ENCODE measurements at regions not wholly inside any gene's neighbourhood (a gene's known extent, or its start where the extent isn't known, plus 50 kb on each side); places are given as distances from the start of the nearest gene placed in this dataset.

GRCh38 chr16:55007504-55007903, 76.8 kb downstream of the IRX5 start:
- H3K9me3 ChIP-seq (ENCODE audit: control insufficient read depth, insufficient read depth, low read depth, low read length) = no peaks in the 10 kb centered on the region
- DNase-seq (ENCODE audit: low read depth, low spot score) (no peak), ATAC-seq (no peak)
- ChIA-PET POLR2A (no interaction called here), CTCF (no interaction called here)
- no peaks in the 10 kb centered on the region for H3K4me1 ChIP-seq (ENCODE audit: control insufficient read depth, insufficient read depth, low read length)
- intact Hi-C loops (cut with micrococcal nuclease; ENCODE audit: unreplicated experiment) (no loop called here), in situ Hi-C loops (cut with HindIII; ENCODE audit: low pct_unique_long_range_greater_than_20kb, low sequenced_read_pairs) (no loop called here)
- H3K36me3 ChIP-seq (ENCODE audit: control insufficient read depth, insufficient read depth, low read length) = no peaks in the 10 kb centered on the region
- no peaks in the 10 kb centered on the region for H3K27me3 ChIP-seq (ENCODE audit: control insufficient read depth, insufficient read depth, low read length)
- BruUV-seq (replicated peaks) = no TSS peak
- TF ChIP-seq TCF7L2 (IDR thresholded peaks at IDR 0.05; ENCODE audit: low read depth, low read length) (no peak), CTCF (IDR thresholded peaks at IDR 0.05) (no peak), POLR2AphosphoS5 (IDR thresholded peaks at IDR 0.05; ENCODE audit: low read depth, low read length) (no peak), REST (IDR thresholded peaks at IDR 0.05; ENCODE audit: insufficient read depth in 1 of 2, low read depth in 2 of 2, low read length in 1 of 2) (no peak), SIN3A (IDR thresholded peaks at IDR 0.05; ENCODE audit: borderline replicate concordance, insufficient read depth, low read depth, low read length) (no peak)
- no peak overlapping the region for H3K4me3 ChIP-seq (ENCODE audit: low read depth in 2 of 2, low read length in 2 of 2)
- no peak overlapping the region for H3K27ac ChIP-seq (ENCODE audit: low read length)

GRCh38 chr16:55008836-55009510, 78.3 kb downstream of the IRX5 start:
- H3K9me3 ChIP-seq (ENCODE audit: control insufficient read depth, insufficient read depth, low read depth, low read length) = no peaks in the 10 kb centered on the region
- no TSS peak for BruUV-seq (replicated peaks)
- CTCF ChIA-PET = no interaction called here
- DNase-seq (ENCODE audit: low read depth, low spot score) = no peak
- H3K4me3 ChIP-seq (ENCODE audit: low read depth in 2 of 2, low read length in 2 of 2) = no peak overlapping the region
- H3K27ac ChIP-seq (ENCODE audit: low read length) = no peak overlapping the region
- in situ Hi-C loops (cut with HindIII; ENCODE audit: low pct_unique_long_range_greater_than_20kb, low sequenced_read_pairs) (no loop called here), intact Hi-C loops (cut with micrococcal nuclease; ENCODE audit: unreplicated experiment) (no loop called here)
- ATAC-seq = no peak
- no peaks in the 10 kb centered on the region for H3K4me1 ChIP-seq (ENCODE audit: control insufficient read depth, insufficient read depth, low read length)
- no peak for TF ChIP-seq TCF7L2 (IDR thresholded peaks at IDR 0.05; ENCODE audit: low read depth, low read length)
- POLR2A ChIA-PET = no interaction called here
- no peaks in the 10 kb centered on the region for H3K27me3 ChIP-seq (ENCODE audit: control insufficient read depth, insufficient read depth, low read length)
- H3K36me3 ChIP-seq (ENCODE audit: control insufficient read depth, insufficient read depth, low read length) = no peaks in the 10 kb centered on the region

GRCh38 chr16:55009581-55009980, 78.9 kb downstream of the IRX5 start:
- CTCF ChIA-PET = no interaction called here

More at GRCh38 chr16:55009581-55009980, 78.9 kb downstream of the IRX5 start:
- no peak for DNase-seq (ENCODE audit: low read depth, low spot score)
- intact Hi-C loops (cut with micrococcal nuclease; ENCODE audit: unreplicated experiment) = no loop called here
- H3K9me3 ChIP-seq (ENCODE audit: control insufficient read depth, insufficient read depth, low read depth, low read length) = no peaks in the 10 kb centered on the region
- POLR2A ChIA-PET = no interaction called here
- no peaks in the 10 kb centered on the region for H3K36me3 ChIP-seq (ENCODE audit: control insufficient read depth, insufficient read depth, low read length)
- no TSS peak for BruUV-seq (replicated peaks)
- TF ChIP-seq REST (IDR thresholded peaks at IDR 0.05; ENCODE audit: insufficient read depth in 1 of 2, low read depth in 2 of 2, low read length in 1 of 2) (no peak), TCF7L2 (IDR thresholded peaks at IDR 0.05; ENCODE audit: low read depth, low read length) (no peak), POLR2AphosphoS5 (IDR thresholded peaks at IDR 0.05; ENCODE audit: low read depth, low read length) (no peak)
- H3K27ac ChIP-seq (ENCODE audit: low read length) = no peak overlapping the region
- in situ Hi-C loops (cut with HindIII; ENCODE audit: low pct_unique_long_range_greater_than_20kb, low sequenced_read_pairs) = no loop called here
- no peak for ATAC-seq
- H3K27me3 ChIP-seq (ENCODE audit: control insufficient read depth, insufficient read depth, low read length) = no peaks in the 10 kb centered on the region
- no peak overlapping the region for H3K4me3 ChIP-seq (ENCODE audit: low read depth in 2 of 2, low read length in 2 of 2)
- no peaks in the 10 kb centered on the region for H3K4me1 ChIP-seq (ENCODE audit: control insufficient read depth, insufficient read depth, low read length)

Data from Panc1 (cell line).